ENCODE measurements at regions not wholly inside any gene's neighbourhood (a gene's known extent, or its start where the extent isn't known, plus 50 kb on each side); places are given as distances from the start of the nearest gene placed in this dataset.
"Not testable (repeated sequence)": the region's sequence is repeated elsewhere in the genome, so short reads cannot be mapped to it uniquely, and the experiment has no call there.

GRCh38 chr3:153980252-153980590 lies 141.0 kb upstream of the ARHGEF26 start:
- no peak overlapping the region for H3K9ac ChIP-seq (replicated peaks; ENCODE audit: extremely low read depth, insufficient read depth, low read length)
- intact Hi-C loops (cut with micrococcal nuclease) (no loop called here), dilution Hi-C loops (cut with MboI; ENCODE audit: extremely low pct_ligation_motif_present, low sequenced_read_pairs) (no loop called here)
- no peaks in the 10 kb centered on the region for H3K79me2 ChIP-seq (ENCODE audit: control insufficient read depth, insufficient read depth, low read length)
- CTCF ChIA-PET = interaction anchor here (1.8 kb wide), 1 partner anchor 10 kb away, joined by 4 read pairs; no protein-coding TSS in a partner anchor
- no peak overlapping the region for H2AFZ ChIP-seq (ENCODE audit: low read depth, low read length)
- H3K27ac ChIP-seq (ENCODE audit: insufficient read depth, low read depth, low read length) = no peak overlapping the region
- H3K4me2 ChIP-seq (ENCODE audit: insufficient read depth, low read length) = no peak overlapping the region
- TF ChIP-seq MYC (IDR thresholded peaks at IDR 0.05; ENCODE audit: low read depth, low read length) (no peak), POLR2AphosphoS5 (IDR thresholded peaks at IDR 0.05; ENCODE audit: insufficient read depth, low read depth, low read length) (no peak), FOS (IDR thresholded peaks at IDR 0.05; ENCODE audit: borderline replicate concordance, insufficient read depth, low read length) (no peak), MAX (IDR thresholded peaks at IDR 0.05; ENCODE audit: insufficient read depth, insufficient read length) (no peak), JUN (IDR thresholded peaks at IDR 0.05; ENCODE audit: borderline replicate concordance, insufficient read depth, insufficient read length, low read depth) (no peak), CTCF (IDR thresholded peaks at IDR 0.05; ENCODE audit: extremely low read depth in 1 of 2, insufficient read depth in 1 of 2, low read depth in 1 of 2, low read length in 2 of 2) (no peak), POLR2A (IDR thresholded peaks at IDR 0.05; ENCODE audit: low read depth, low read length) (no peak), GATA2 (IDR thresholded peaks at IDR 0.05; ENCODE audit: insufficient read depth, insufficient read length, low read depth, low read length) (no peak), EZH2 (IDR thresholded peaks at IDR 0.05; ENCODE audit: borderline replicate concordance, low read depth, low read length, severe bottlenecking) (no peak)
- no peaks in the 10 kb centered on the region for H3K9me1 ChIP-seq (replicated peaks; ENCODE audit: control insufficient read depth, extremely low read depth, insufficient read depth, low read length)
- DNase-seq (ENCODE audit: low read depth, low spot score) (no peak), FAIRE-seq (no peak)
- no peaks in the 10 kb centered on the region for H3K9me3 ChIP-seq (replicated peaks; ENCODE audit: control insufficient read depth, insufficient read depth, low read length)
- H3K27me3 ChIP-seq (ENCODE audit: control insufficient read depth in 2 of 2, insufficient read depth in 2 of 2, low read length in 2 of 2) = no peaks in the 10 kb centered on the region
- H4K20me1 ChIP-seq (replicated peaks; ENCODE audit: control insufficient read depth, extremely low read depth, insufficient read depth, low read length) = no peaks in the 10 kb centered on the region
- H3K4me1 ChIP-seq (ENCODE audit: control insufficient read depth, extremely low read depth, insufficient read depth, low read length) = peaks cover 4% of the 10 kb centered on the region
- no TSS peak for BruUV-seq (replicated peaks)
- no peak overlapping the region for H3K4me3 ChIP-seq (replicated peaks in 1 of 3; ENCODE audit: insufficient read depth in 1 of 3, low read depth in 1 of 3, low read length in 3 of 3)
- H3K36me3 ChIP-seq (ENCODE audit: control insufficient read depth in 2 of 2, extremely low read depth in 1 of 2, insufficient read depth in 2 of 2, low read length in 2 of 2) = no peaks in the 10 kb centered on the region
- POLR2A ChIA-PET = no interaction called here

- H4K20me1 ChIP-seq (replicated peaks; ENCODE audit: control insufficient read depth, extremely low read depth, insufficient read depth, low read length); H3K9ac ChIP-seq (replicated peaks; ENCODE audit: extremely low read depth, insufficient read depth, low read length); H3K27ac ChIP-seq (ENCODE audit: insufficient read depth, low read depth, low read length); BruUV-seq (replicated peaks); H3K4me2 ChIP-seq (ENCODE audit: insufficient read depth, low read length); DNase-seq (ENCODE audit: low read depth, low spot score); H3K4me1 ChIP-seq (ENCODE audit: control insufficient read depth, extremely low read depth, insufficient read depth, low read length); H3K79me2 ChIP-seq (ENCODE audit: control insufficient read depth, insufficient read depth, low read length); H2AFZ ChIP-seq (ENCODE audit: low read depth, low read length); H3K36me3 ChIP-seq (ENCODE audit: control insufficient read depth in 2 of 2, extremely low read depth in 1 of 2, insufficient read depth in 2 of 2, low read length in 2 of 2); H3K4me3 ChIP-seq (replicated peaks in 1 of 3; ENCODE audit: insufficient read depth in 1 of 3, low read depth in 1 of 3, low read length in 3 of 3); FAIRE-seq; POLR2A ChIA-PET; H3K9me3 ChIP-seq (replicated peaks; ENCODE audit: control insufficient read depth, insufficient read depth, low read length); dilution Hi-C loops (cut with MboI; ENCODE audit: extremely low pct_ligation_motif_present, low sequenced_read_pairs); H3K27me3 ChIP-seq (ENCODE audit: control insufficient read depth in 2 of 2, insufficient read depth in 2 of 2, low read length in 2 of 2); H3K9me1 ChIP-seq (replicated peaks; ENCODE audit: control insufficient read depth, extremely low read depth, insufficient read depth, low read length): not testable (repeated sequence)
- CTCF ChIA-PET = interaction anchor here (1.1 to 1.5 kb wide), 2 partner anchors 255 to 256 kb away, joined by 5 read pairs; no protein-coding TSS in a partner anchor
- intact Hi-C loops (cut with micrococcal nuclease) = loop anchor here (1.0 kb wide), 1 partner anchor 256 kb away; no protein-coding TSS in a partner anchor
These were observed 123.8 kb upstream of the ARHGEF26 start for GRCh38 chr3:153997364-153997763.
